Upper lobe of right lung (tissue), 1 donor: ENCODE measurements at regions not wholly inside any gene's neighbourhood (a gene's known extent, or its start where the extent isn't known, plus 50 kb on each side); places are given as distances from the start of the nearest gene placed in this dataset.

Source experiments
- ATAC-seq: fragments of 200-7000 bp; cut with Tn5 transposase; one replicate; pipeline ENCODE4 v1.9.1; 2020; ENCODE audit warnings: mild to moderate bottlenecking, moderate library complexity
- DNase-seq: peaks from one replicate; pipeline ENCODE4 v3.0.0-alpha.2; 2020
- H3K27ac ChIP-seq: fragments of 200-600 bp; one replicate; pipeline ENCODE4 v1.8.0; 2022
- H3K27me3 ChIP-seq: fragments of 200-600 bp; one replicate; pipeline ENCODE4 v1.8.0; 2022; ENCODE audit warnings: mild to moderate bottlenecking
- H3K36me3 ChIP-seq: fragments of 200-600 bp; one replicate; pipeline ENCODE4 v1.8.0; 2022
- H3K4me1 ChIP-seq: fragments of 200-600 bp; one replicate; pipeline ENCODE4 v1.8.0; 2022
- H3K4me3 ChIP-seq: fragments of 200-600 bp; one replicate; pipeline ENCODE4 v1.8.0; 2022; ENCODE audit warnings: mild to moderate bottlenecking
- H3K9me3 ChIP-seq: fragments of 200-600 bp; one replicate; pipeline ENCODE4 v1.8.0; 2022
- intact Hi-C: fragments of 100-400 bp; cut with DNase I; formaldehyde crosslinking; loops from one replicate; pipeline ENCODE4 v1.11.0; 2022
- TF ChIP-seq, protein P1 (sequence below): fragments of 200-600 bp; IDR thresholded peaks from one replicate; pipeline ENCODE4 v1.8.0; 2022; ENCODE audit warnings: antibody characterized with exemption
- donor health status: DM: no; HTN: yes; CAD: no; lungs with severe emphysema.

DNA sequence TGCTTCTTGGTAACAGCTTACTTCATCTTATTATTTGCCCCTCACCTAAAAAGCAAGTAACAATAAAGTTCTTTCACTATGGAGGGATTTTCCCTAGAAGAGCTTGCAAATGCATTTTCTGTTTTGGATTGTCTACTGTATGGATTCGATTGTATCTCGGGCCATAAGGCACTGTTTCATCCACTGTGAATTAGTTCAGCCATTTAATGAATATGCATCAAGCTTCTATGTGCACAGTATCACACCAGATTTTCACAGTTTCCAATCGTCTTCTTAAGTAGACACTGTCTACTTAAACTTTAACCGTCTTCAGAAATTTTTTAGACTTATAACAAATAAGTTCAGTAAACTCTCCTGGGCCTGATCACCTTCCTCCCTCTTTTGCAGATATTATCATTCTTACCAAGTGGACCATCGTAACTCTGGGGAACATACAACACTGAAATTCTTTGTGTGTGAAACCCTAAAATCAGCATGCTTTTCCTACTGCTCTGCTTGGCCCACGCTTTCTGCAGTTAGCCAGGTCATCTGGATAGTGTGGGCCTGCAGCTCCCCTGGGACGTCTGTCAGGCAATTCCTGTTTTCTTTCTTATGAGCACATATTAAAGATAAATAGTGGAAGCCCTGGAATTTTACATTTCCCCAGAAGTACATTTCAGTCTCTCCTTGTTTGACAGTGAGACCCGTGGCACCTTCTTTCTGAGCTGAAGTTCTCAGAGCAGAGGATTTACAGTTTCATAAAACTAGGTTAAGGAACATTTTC lies 136.5 kb upstream of the PDE10A start:
- H3K27me3 ChIP-seq: no peaks in the 10 kb centered on the region
- no peak for ATAC-seq

DNA sequence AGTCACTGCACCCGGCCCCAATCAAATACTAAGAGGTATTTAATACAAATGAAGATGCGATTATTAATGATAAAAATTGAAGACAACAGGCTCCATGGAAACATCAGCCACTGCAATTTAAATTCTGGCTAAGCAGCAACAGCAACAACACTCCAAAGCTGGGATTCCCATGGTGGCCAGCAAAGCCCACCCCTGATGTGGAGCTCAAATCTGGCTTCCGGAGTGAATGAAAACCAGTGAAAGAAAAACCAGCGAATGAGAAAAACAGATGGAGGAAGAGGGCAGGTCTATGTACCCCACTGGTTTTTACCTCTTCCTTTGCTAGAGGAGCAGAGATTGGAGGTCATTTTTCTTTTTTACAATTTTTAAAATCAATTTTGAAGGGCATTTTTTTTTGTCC lies 135.9 kb upstream of the PDE10A start:
- ATAC-seq (no peak), DNase-seq (no peak)
- Histone ChIP-seq H3K36me3 (no peaks in the 10 kb centered on the region), H3K4me1 (no peaks in the 10 kb centered on the region), H3K27me3 (no peaks in the 10 kb centered on the region), H3K4me3 (no peak overlapping the region), H3K9me3 (no peaks in the 10 kb centered on the region), H3K27ac (no peak overlapping the region)
- intact Hi-C loops: no loop called here
- TF ChIP-seq, protein P1, sequence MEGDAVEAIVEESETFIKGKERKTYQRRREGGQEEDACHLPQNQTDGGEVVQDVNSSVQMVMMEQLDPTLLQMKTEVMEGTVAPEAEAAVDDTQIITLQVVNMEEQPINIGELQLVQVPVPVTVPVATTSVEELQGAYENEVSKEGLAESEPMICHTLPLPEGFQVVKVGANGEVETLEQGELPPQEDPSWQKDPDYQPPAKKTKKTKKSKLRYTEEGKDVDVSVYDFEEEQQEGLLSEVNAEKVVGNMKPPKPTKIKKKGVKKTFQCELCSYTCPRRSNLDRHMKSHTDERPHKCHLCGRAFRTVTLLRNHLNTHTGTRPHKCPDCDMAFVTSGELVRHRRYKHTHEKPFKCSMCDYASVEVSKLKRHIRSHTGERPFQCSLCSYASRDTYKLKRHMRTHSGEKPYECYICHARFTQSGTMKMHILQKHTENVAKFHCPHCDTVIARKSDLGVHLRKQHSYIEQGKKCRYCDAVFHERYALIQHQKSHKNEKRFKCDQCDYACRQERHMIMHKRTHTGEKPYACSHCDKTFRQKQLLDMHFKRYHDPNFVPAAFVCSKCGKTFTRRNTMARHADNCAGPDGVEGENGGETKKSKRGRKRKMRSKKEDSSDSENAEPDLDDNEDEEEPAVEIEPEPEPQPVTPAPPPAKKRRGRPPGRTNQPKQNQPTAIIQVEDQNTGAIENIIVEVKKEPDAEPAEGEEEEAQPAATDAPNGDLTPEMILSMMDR: no peak

More for the DNA sequence above, 136.5 kb upstream of the PDE10A start:
- no peak for DNase-seq
- no peaks in the 10 kb centered on the region for H3K4me1 ChIP-seq
- H3K27ac ChIP-seq: no peak overlapping the region
- no peak overlapping the region for H3K4me3 ChIP-seq
- TF ChIP-seq, protein P1: no peak
- no peaks in the 10 kb centered on the region for H3K36me3 ChIP-seq
- intact Hi-C loops: no loop called here
- no peaks in the 10 kb centered on the region for H3K9me3 ChIP-seq

DNA sequence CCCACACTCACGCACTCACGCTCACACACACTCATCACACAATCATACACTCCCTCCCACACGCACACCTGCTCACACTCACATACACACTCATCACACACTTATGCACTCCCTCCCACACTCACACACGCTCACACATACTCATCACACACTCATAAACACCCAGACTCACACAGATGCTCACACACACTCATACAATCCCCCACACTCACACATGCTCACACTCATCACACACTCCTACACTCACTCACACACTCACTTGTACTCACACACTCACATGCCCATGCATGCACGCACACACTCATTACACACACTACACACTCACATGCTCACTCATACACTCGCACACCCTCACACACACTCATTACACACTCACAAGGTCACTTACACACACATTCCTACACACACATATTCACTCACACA lies 131.1 kb upstream of the PDE10A start:
- Histone ChIP-seq H3K27me3 (no peaks in the 10 kb centered on the region), H3K9me3 (no peaks in the 10 kb centered on the region), H3K36me3 (no peaks in the 10 kb centered on the region), H3K27ac (no peak overlapping the region), H3K4me1 (no peaks in the 10 kb centered on the region), H3K4me3 (no peak overlapping the region)
- intact Hi-C loops: no loop called here
- ATAC-seq: peak; percentile 35
- TF ChIP-seq, protein P1: no peak
- no peak for DNase-seq

DNA sequence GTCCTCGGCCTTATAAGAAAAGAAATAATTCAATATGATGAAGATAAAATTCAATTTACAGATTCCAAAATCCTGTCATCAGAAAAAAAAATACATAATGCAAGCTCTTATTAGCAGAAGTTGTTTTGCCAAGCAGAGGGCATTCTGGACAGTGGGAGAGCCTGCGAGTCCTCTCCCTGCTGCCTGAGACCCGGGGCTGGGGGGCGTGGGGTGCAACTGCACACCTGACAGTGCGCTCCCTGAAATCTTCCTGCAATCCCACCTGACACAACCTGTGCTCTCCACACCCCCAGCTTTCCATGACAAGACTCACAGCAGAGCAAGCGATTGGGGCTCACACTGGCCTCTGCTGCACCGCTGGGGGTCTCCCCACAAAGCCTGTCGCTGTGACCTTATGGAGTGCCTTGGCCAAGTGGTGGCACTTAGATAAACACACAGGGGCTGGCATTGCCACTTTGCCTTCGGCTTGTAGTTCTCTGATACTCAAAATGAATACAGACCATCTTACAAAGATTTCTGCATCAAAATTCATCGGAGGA lies 130.3 kb upstream of the PDE10A start:
- H3K27me3 ChIP-seq: no peaks in the 10 kb centered on the region
- H3K36me3 ChIP-seq: no peaks in the 10 kb centered on the region
- no peaks in the 10 kb centered on the region for H3K4me1 ChIP-seq
- TF ChIP-seq, protein P1: no peak
- no peaks in the 10 kb centered on the region for H3K9me3 ChIP-seq
- DNase-seq (no peak), ATAC-seq (no peak)
- H3K27ac ChIP-seq: no peak overlapping the region
- intact Hi-C loops: no loop called here
- H3K4me3 ChIP-seq: no peak overlapping the region

DNA sequence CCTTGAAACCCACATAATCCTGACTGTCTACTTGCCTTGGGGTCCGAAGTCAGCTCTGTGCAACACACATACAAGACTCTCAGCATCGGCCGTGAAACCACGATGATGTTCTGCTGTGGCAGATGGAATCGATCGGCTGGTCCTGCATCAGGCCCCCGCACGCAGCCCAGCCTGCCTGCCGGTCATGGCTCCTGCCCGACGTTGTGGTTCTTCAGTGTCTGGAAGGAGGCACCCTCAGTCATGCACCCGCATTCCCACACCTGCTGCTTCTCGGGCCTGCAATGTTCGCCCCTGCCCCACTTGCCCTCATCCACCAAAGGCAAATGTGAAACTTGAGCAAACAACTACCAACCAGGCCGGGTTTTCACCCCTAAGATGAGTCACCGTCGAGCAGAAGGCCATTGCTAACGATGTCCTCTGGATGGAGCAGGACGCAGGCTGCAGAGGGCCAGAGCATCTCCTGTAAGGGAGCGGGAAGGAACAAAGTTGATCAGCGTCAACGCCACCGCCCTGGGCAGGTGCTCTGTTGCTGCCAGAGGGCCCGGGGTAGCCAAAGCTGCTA lies 128.9 kb upstream of the PDE10A start:
- Histone ChIP-seq H3K27ac (no peak overlapping the region), H3K9me3 (no peaks in the 10 kb centered on the region), H3K4me3 (no peak overlapping the region), H3K27me3 (no peaks in the 10 kb centered on the region), H3K36me3 (no peaks in the 10 kb centered on the region), H3K4me1 (no peaks in the 10 kb centered on the region)
- TF ChIP-seq, protein P1: no peak
- intact Hi-C loops: no loop called here
- no peak for DNase-seq
- ATAC-seq: no peak
